ENCODE measurements at regions not wholly inside any gene's neighbourhood (a gene's known extent, or its start where the extent isn't known, plus 50 kb on each side); places are given as distances from the start of the nearest gene placed in this dataset.

GRCh38 chr12:46521145-46521544 is 148.6 kb upstream of the SLC38A2 start:
- no peak for TF ChIP-seq POLR2AphosphoS5 (IDR thresholded peaks at IDR 0.05; ENCODE audit: low read depth, low read length)
- no peak for TF ChIP-seq POLR2A (IDR thresholded peaks at IDR 0.05; ENCODE audit: low read depth, low read length)

Measured in GM12891 (cell line).